Germinal center (tissue), 1 donor: ENCODE measurements at regions not wholly inside any gene's neighbourhood (a gene's known extent, or its start where the extent isn't known, plus 50 kb on each side); places are given as distances from the start of the nearest gene placed in this dataset.
"Not testable (repeated sequence)": the region's sequence is repeated elsewhere in the genome, so short reads cannot be mapped to it uniquely, and the experiment has no call there.

Source experiments
- DNase-seq: peaks from one replicate; pipeline ENCODE4 v3.0.0; 2012; ENCODE audit warnings: mixed read lengths, low spot score

GRCh38 chr7:6882321-6882721 is 56.2 kb upstream of the CCZ1B start:
- not testable (repeated sequence) for DNase-seq

- DNase-seq = not testable (repeated sequence)
Measured at GRCh38 chr7:6883756-6884155, 57.7 kb upstream of the CCZ1B start.

DNA sequence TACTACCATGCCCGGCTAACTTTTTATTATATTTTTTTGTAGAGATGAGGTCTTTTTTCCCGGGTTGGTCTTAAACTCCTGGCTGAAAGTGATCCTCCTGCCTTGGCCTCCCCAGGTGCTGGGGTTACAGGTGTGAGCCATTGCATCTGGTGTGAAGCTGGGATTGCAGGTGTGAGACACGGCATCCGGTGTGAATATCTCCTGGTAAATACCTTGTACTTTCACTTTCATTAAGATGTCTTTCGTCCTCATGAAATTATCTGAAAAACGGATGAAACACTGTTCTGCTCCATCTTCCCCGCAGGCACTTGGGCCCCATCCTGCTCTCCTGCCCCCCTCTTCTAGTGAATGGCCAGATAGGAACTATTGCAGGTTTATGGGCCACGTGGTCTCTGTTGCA is 60.1 kb upstream of the CCZ1B start:
- DNase-seq = no peak

DNA sequence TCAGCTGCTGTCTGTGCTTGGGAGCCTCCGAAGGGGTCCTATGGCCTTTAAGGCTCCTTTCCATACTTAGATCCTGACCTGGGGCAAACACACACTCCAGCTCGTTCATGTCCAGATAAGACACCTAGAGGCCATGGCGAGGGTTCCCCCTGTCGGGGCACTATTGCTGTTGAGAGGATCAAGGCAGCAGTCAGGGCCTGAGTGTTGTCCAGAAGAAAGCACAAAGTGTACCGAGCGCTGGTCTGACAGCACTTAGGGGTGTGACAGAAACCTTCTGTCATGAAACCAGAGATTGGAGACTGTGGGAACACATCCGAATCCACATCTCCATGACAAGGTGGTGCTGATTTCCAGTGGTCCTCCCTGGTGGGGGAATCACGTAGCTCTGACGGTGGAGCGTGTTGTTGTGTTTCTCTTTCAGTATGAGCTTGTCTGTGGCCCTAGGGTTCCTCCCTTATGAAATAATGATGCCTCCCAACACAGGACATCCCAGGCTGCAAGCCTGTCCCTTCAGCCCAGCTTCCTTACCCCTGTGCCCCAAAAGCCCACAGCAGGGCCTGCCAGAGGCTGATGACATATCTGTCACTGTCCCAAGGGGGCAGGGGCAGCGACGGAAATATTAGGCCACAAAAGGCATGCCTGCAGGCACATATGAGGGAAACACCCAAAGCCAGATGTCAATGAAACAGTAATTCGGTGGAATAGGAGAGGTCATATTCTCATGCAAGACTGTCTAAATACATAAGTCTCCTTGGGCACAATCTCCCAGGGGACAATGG is 62.4 kb upstream of the CCZ1B start:
- not testable (repeated sequence) for DNase-seq

GRCh38 chr7:6889252-6889812 is 63.3 kb upstream of the CCZ1B start:
- no peak for DNase-seq

- not testable (repeated sequence) for DNase-seq
Measured at GRCh38 chr7:6902097-6902518, 76.0 kb upstream of the CCZ1B start.

GRCh38 chr7:6903289-6903688 is 77.2 kb upstream of the CCZ1B start:
- DNase-seq = not testable (repeated sequence)

DNA sequence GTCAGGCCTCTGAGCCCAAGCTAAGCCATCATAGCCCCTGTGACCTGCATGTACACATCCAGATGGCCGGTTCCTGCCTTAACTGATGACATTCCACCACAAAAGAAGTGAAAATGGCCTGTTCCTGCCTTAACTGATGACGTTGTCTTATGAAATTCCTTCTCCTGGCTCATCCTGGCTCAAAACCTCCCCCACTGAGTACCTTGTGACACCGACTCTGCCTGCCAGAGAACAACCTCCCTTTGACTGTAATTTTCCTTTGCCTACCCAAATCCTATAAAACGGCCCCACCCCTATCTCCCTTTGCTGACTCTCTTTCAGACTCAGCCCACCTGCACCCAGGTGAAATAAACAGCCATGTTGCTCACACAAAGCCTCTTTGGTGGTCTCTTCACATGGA is 77.7 kb upstream of the CCZ1B start:
- not testable (repeated sequence) for DNase-seq

DNA sequence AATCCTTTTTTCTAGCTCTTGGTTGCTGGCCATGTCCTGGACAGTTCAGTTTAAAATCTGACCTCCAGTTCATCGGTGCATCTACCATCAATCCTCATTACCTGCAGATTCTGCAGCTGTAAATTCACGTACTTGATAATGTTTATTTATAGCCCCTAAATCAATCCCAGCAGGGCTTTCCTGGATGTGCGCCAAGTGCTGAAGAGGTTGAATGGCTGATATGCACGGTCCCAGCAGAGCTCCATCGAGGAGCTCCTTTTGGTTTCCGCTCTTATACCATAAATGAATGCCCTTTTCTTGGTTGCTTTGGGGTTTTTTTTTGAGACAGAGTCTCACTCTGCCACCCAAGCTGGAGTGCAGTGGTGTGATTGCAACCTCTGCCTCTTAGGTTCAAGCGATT is 91.2 kb upstream of the CCZ1B start:
- DNase-seq = no peak

GRCh38 chr7:6919169-6919568 is 93.1 kb upstream of the CCZ1B start:
- not testable (repeated sequence) for DNase-seq

GRCh38 chr7:6924523-6924922 is 98.4 kb upstream of the CCZ1B start:
- DNase-seq = not testable (repeated sequence)

- DNase-seq = not testable (repeated sequence)
Measured at GRCh38 chr7:6926193-6927174, 100.4 kb upstream of the CCZ1B start.

- DNase-seq = not testable (repeated sequence)
Measured at GRCh38 chr7:6927643-6928042, 101.6 kb upstream of the CCZ1B start.

DNA sequence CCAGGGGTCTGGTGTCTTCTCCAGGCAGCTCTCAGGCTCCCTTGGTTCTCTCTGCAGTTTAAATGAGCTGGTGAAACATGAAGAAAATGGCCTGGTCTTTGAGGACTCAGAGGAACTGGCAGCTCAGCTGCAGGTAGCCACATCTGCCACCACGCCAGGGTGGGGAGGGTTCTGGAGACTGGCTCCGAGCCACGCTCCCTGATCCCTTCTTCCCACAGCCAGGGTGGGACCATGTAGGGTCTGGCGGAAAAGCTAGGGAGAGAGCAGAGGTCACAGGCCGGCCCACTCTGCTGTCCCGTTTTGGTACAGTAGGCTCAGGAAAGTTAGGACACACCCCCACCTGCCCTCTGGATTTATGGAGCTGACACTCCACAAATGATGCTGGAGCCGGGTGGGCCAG is 103.5 kb upstream of the CCZ1B start:
- not testable (repeated sequence) for DNase-seq

GRCh38 chr7:6930081-6930635 is 104.1 kb upstream of the CCZ1B start:
- not testable (repeated sequence) for DNase-seq

DNA sequence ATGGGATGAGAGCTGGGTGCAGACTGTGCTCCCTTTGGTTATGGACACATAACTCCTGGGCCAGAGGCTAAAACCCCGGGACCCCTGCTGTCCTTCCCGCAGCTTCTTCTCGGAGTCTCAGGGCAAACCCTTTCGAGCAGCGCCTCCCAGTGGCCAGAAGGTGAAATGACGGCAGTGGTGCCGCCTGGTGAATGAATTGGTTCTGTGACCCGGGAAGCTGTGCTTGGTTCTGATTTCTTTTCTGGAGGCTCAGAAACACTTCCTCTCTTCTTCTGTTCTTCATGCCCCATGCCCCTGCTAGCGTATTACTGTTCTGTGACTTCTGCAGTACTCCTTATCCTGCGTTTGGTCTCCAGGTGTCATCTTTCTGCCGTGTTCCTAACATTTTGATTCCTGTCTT is 104.7 kb upstream of the CCZ1B start:
- DNase-seq = not testable (repeated sequence)

GRCh38 chr7:6931456-6931855 is 105.4 kb upstream of the CCZ1B start:
- not testable (repeated sequence) for DNase-seq

DNA sequence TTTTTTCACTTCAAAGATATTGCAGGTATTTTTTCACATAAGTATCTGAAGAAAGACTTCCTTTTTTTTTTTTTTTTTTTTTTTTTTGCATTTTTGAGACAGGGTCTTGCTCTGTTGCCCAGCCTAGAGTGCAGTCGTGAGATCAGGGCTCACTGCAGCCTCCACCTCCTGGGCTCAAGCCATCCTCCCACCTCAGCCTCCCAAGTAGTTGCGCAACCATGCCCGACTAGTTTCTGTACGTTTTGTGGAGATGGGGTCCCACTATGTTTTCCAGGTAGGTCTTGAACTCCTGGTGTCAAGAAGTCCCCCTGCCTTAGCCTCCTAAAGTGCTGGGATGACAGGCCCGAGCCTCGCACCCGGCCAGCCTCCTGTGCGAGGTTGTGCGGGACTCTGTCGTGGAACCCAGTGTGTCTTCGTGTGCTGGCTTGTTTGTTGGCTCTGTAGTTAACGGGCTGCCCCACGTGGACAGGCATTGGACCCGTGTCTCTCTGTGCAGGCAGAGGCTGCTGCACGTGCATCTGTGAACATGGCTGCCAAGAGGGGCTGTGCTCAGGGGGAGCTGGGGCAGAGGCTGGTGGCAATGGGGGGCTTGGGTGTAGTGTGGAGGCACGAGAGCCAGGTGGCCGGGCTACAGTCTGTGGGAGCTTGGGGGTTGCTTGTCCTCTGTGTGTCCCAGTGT is 108.0 kb upstream of the CCZ1B start:
- not testable (repeated sequence) for DNase-seq

GRCh38 chr7:6934981-6935380 is 108.9 kb upstream of the CCZ1B start:
- no peak for DNase-seq

- DNase-seq = not testable (repeated sequence)
Measured at GRCh38 chr7:6936626-6937025, 110.6 kb upstream of the CCZ1B start.

DNA sequence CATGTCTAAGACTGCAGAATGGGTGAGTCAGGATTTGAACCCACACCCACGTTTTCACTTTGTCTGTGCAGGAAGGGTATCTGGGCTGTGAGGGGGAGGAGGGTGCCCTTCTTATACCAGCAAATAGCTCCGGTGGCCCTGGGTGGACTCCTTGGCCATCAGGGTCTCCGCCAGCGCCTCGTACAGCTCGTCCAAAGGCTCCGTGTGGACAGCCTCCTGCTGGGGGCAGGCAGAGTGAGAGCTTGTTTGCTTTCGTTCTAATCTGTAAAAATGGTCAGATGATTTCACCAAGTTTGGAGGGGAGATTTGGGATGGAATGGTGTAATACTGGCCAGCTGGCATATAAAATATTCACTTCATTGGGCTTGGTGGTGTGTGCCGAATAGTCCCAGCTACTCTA is 111.7 kb upstream of the CCZ1B start:
- not testable (repeated sequence) for DNase-seq
